ENCODE measurements at regions not wholly inside any gene's neighbourhood (a gene's known extent, or its start where the extent isn't known, plus 50 kb on each side); places are given as distances from the start of the nearest gene placed in this dataset.
"Not testable (repeated sequence)": the region's sequence is repeated elsewhere in the genome, so short reads cannot be mapped to it uniquely, and the experiment has no call there.

DNA sequence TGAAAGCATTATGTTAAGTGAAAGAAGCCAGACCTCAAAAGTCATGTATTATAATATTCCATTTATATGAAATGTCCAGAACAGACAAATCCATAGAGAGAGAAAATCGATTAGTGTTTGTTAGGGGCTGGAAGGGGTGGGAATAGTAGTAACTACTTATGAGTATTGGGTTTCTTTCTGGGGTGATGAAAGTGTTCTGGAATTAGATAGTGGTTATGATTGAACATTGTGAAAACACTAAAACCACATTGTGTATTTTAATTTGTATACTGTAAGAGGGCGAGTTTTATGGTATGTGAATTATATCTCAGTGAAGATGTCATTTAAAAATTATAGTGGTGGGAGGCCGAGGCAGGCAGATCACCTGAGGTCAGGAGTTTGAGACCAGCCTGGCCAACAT is 52.0 kb upstream of the KIF13A start:
- DNase-seq (ENCODE audit: low read depth): no peak
- no peak overlapping the region for H3K4me3 ChIP-seq (ENCODE audit: low read depth, low read length)
- TF ChIP-seq, protein P1, sequence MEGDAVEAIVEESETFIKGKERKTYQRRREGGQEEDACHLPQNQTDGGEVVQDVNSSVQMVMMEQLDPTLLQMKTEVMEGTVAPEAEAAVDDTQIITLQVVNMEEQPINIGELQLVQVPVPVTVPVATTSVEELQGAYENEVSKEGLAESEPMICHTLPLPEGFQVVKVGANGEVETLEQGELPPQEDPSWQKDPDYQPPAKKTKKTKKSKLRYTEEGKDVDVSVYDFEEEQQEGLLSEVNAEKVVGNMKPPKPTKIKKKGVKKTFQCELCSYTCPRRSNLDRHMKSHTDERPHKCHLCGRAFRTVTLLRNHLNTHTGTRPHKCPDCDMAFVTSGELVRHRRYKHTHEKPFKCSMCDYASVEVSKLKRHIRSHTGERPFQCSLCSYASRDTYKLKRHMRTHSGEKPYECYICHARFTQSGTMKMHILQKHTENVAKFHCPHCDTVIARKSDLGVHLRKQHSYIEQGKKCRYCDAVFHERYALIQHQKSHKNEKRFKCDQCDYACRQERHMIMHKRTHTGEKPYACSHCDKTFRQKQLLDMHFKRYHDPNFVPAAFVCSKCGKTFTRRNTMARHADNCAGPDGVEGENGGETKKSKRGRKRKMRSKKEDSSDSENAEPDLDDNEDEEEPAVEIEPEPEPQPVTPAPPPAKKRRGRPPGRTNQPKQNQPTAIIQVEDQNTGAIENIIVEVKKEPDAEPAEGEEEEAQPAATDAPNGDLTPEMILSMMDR (IDR thresholded peaks at IDR 0.05; ENCODE audit: insufficient read depth, low read length): no peak

DNA sequence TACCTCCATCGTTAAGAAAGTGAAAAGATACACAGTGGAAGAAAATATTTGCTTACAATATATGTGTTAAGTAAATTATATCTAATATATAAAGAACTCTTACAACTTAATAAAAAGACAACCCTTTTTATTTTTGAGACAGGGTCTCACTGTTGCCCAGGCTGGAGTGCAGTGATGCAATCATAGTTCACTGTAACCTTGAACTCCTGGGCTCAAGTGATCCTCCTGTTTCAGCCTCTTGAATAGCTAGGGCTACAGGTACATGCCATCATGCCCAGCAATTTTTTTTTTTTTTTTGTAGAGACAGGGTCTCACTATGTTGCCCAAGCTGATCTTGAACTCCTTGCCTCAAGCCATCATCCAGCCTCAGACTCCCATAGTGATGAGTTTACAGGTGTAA is 50.8 kb upstream of the KIF13A start:
- DNase-seq (ENCODE audit: low read depth); H3K4me3 ChIP-seq (ENCODE audit: low read depth, low read length): not testable (repeated sequence)

Data from fibroblast of the aortic adventitia (primary cell).